ENCODE measurements at regions not wholly inside any gene's neighbourhood (a gene's known extent, or its start where the extent isn't known, plus 50 kb on each side); places are given as distances from the start of the nearest gene placed in this dataset.

GRCh38 chr20:17871886-17872285, 96.7 kb downstream of the SNX5 start:
- ATAC-seq (ENCODE audit: low read depth) (no peak), DNase-seq (no peak)
- 100% methylated on average over 3 of the region's 4 CpGs; no CpG with 5 or more reads in 1 of the 2 experiments for WGBS, 2 experiments (ENCODE audit: extremely low coverage in 2 of 2, insufficient read length in 1 of 2)
- no peak overlapping the region for H2BK5ac ChIP-seq (ENCODE audit: low read depth, low read length, poor library complexity, severe bottlenecking)
- ChIA-PET CTCF (interaction anchor here (1.0 kb wide), 1 partner anchor 9 kb away, joined by 3 read pairs; no protein-coding TSS in a partner anchor), POLR2A (ENCODE audit: unreplicated experiment) (no interaction called here)
- H3K4me2 ChIP-seq (ENCODE audit: low read depth, low read length), result no peak overlapping the region
- peaks cover 14% of the 10 kb centered on the region for H3K9me1 ChIP-seq (ENCODE audit: insufficient read depth, low read length)
- H3K9me3 ChIP-seq (ENCODE audit: control insufficient read depth, insufficient read depth, low read length), result no peaks in the 10 kb centered on the region
- H4K5ac ChIP-seq (ENCODE audit: low read depth, low read length), result no peak overlapping the region
- dilution Hi-C loops (cut with HindIII; ENCODE audit: low sequenced_read_pairs, unreplicated experiment), result no loop called here
- H2BK120ac ChIP-seq (ENCODE audit: low read depth, low read length), result no peak overlapping the region
- H2BK20ac ChIP-seq (ENCODE audit: low read depth, low read length), result no peak overlapping the region
- H3K23ac ChIP-seq (ENCODE audit: low read depth, low read length), result no peak overlapping the region
- no peaks in the 10 kb centered on the region for H3K27me3 ChIP-seq (ENCODE audit: control insufficient read depth, insufficient read depth, low read length)
- H3K79me1 ChIP-seq (ENCODE audit: low read depth in 1 of 2, low read length in 2 of 2), result no peaks in the 10 kb centered on the region
- no peak overlapping the region for H2BK15ac ChIP-seq (ENCODE audit: low read depth, low read length)
- no TSS peak for BruUV-seq (replicated peaks)
- H3K18ac ChIP-seq (ENCODE audit: low read depth, low read length), result no peak overlapping the region
- no peak overlapping the region for H3K27ac ChIP-seq (ENCODE audit: insufficient read depth, low read length)
- H2AK5ac ChIP-seq (ENCODE audit: low read depth, low read length), result no peak overlapping the region
- peak overlapping the region; percentile 31; the same call in 1 of the 2 replicates for H3K4ac ChIP-seq (ENCODE audit: low read depth, low read length)
- no peak overlapping the region for H4K8ac ChIP-seq (ENCODE audit: low read depth in 2 of 2, low read length in 2 of 2)
- H3K56ac ChIP-seq (ENCODE audit: extremely low read depth, insufficient read depth, low read length), result no peak overlapping the region
- H3K14ac ChIP-seq (replicated peaks; ENCODE audit: low read depth, low read length), result no peak overlapping the region
- H3K4me1 ChIP-seq (ENCODE audit: control insufficient read depth, insufficient read depth, low read length), result peaks cover 25% of the 10 kb centered on the region
- H2AFZ ChIP-seq (replicated peaks; ENCODE audit: low read length, poor library complexity), result no peak overlapping the region
- H3K9ac ChIP-seq (ENCODE audit: low read depth, low read length), result no peak overlapping the region
- H3K36me3 ChIP-seq (ENCODE audit: control insufficient read depth, insufficient read depth, low read length), result no peaks in the 10 kb centered on the region
- TF ChIP-seq RCOR1 (IDR thresholded peaks at IDR 0.05; ENCODE audit: insufficient replicate concordance, low read length), result no peak
- no peak for TF ChIP-seq CEBPB (IDR thresholded peaks at IDR 0.05; ENCODE audit: low read depth, low read length)
- TF ChIP-seq MAFK (IDR thresholded peaks at IDR 0.05; ENCODE audit: low read depth, low read length), result no peak
- no peak for TF ChIP-seq POLR2A (IDR thresholded peaks at IDR 0.05; ENCODE audit: low read depth, low read length)
- TF ChIP-seq RAD21 (IDR thresholded peaks at IDR 0.05; ENCODE audit: low read length), result no peak
- no peak for TF ChIP-seq MAZ (IDR thresholded peaks at IDR 0.05; ENCODE audit: borderline replicate concordance, low read depth, low read length)
- no peak for TF ChIP-seq MXI1 (IDR thresholded peaks at IDR 0.05; ENCODE audit: borderline replicate concordance, low read depth, low read length)
- no peak for TF ChIP-seq SMC3 (IDR thresholded peaks at IDR 0.05; ENCODE audit: low read depth, low read length)
- no peak overlapping the region for H4K91ac ChIP-seq (ENCODE audit: insufficient read depth, low read depth, low read length)
- no peak overlapping the region for H2AK9ac ChIP-seq (replicated peaks; ENCODE audit: low read depth, low read length, poor library complexity)
- in situ Hi-C loops (cut with MboI; ENCODE audit: low sequenced_read_pairs), result no loop called here
- no peaks in the 10 kb centered on the region for H4K20me1 ChIP-seq (ENCODE audit: insufficient read depth, low read length)
- no peak overlapping the region for H3K4me3 ChIP-seq (ENCODE audit: insufficient read depth, low read depth, low read length)
- intact Hi-C loops (cut with micrococcal nuclease), result no loop called here

Measured in IMR-90 (cell line).